Loucy (cell line): ENCODE measurements at regions not wholly inside any gene's neighbourhood (a gene's known extent, or its start where the extent isn't known, plus 50 kb on each side); places are given as distances from the start of the nearest gene placed in this dataset.

Experiments
- CTCF ChIP-seq: fragments of 200-600 bp; sonication (generic); conservative IDR thresholded peaks from 2 replicates; pipeline ENCODE4 v1.5.1; 2014; ENCODE audit warnings: mild to moderate bottlenecking, antibody characterized with exemption, low read length
- EZH2phosphoT487 ChIP-seq: fragments of 200-600 bp; IDR thresholded peaks from 2 replicates; pipeline ENCODE4 v1.6.1; 2018; ENCODE audit warnings: antibody characterized with exemption, mild to moderate bottlenecking, moderate library complexity, borderline replicate concordance

DNA sequence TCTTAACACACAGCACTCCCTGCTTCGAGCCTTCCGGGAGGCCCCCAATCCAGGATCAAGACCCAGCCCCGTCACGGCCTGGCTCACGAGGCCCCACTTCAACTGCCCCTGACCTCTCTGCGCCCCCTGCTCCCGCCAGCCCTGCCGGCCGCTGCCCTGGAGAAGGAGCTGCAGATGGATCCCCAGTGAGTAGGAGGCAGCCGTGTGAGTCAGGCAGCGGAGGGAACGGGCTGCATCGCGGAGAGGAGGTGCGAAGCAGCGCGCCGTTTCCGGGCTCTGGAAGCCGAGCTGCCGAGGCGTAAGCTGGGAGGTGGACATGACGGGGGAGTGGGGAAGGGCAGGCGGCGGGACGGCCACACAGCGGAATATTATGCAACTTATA, 133.4 kb downstream of the TPRA1 start:
- TF ChIP-seq CTCF (no peak), EZH2phosphoT487 (no peak)
